LNCaP clone FGC (cell line): ENCODE measurements at regions not wholly inside any gene's neighbourhood (a gene's known extent, or its start where the extent isn't known, plus 50 kb on each side); places are given as distances from the start of the nearest gene placed in this dataset.

Experiments used
- DNase-seq: peaks from one replicate; pipeline ENCODE4 v3.0.0-alpha.2; 2011; ENCODE audit warnings: low read depth
- H3K4me3 ChIP-seq: 2 replicates; pipeline ENCODE4 v1.5.1; 2011; ENCODE audit warnings: mild to moderate bottlenecking, low read depth, low read length, control low read depth
- CTCF ChIP-seq: IDR thresholded peaks from 2 replicates; pipeline ENCODE4 v1.5.1; 2012; ENCODE audit warnings: mild to moderate bottlenecking; ENCODE audit not compliant: control insufficient read depth, insufficient read depth; ENCODE audit errors: extremely low read depth

GRCh38 chrX:39472161-39472560 lies 625.6 kb downstream of the BCOR start:
- DNase-seq: no peak
- no peak for TF ChIP-seq CTCF
- H3K4me3 ChIP-seq: no peak overlapping the region

- DNase-seq: no peak
- TF ChIP-seq CTCF: no peak
- H3K4me3 ChIP-seq: no peak overlapping the region
Observed at GRCh38 chrX:39473812-39474211, 623.9 kb downstream of the BCOR start.

- DNase-seq: no peak
- H3K4me3 ChIP-seq: no peak overlapping the region
Observed at GRCh38 chrX:39475372-39475771, 622.4 kb downstream of the BCOR start.

GRCh38 chrX:39476604-39477021 lies 621.1 kb downstream of the BCOR start:
- no peak for DNase-seq
- no peak overlapping the region for H3K4me3 ChIP-seq
- no peak for TF ChIP-seq CTCF

More at GRCh38 chrX:39475372-39475771, 622.4 kb downstream of the BCOR start:
- TF ChIP-seq CTCF: no peak

- no peak for TF ChIP-seq CTCF
- no peak overlapping the region for H3K4me3 ChIP-seq
- DNase-seq: no peak
Observed at GRCh38 chrX:39477031-39477761, 620.6 kb downstream of the BCOR start.

- no peak overlapping the region for H3K4me3 ChIP-seq
- DNase-seq: no peak
- no peak for TF ChIP-seq CTCF
Observed at GRCh38 chrX:39477762-39478120, 620.0 kb downstream of the BCOR start.

GRCh38 chrX:39479856-39480255 lies 617.9 kb downstream of the BCOR start:
- TF ChIP-seq CTCF: no peak
- H3K4me3 ChIP-seq: no peak overlapping the region
- no peak for DNase-seq
